Heart right ventricle (tissue), 16 donors: ENCODE measurements at regions not wholly inside any gene's neighbourhood (a gene's known extent, or its start where the extent isn't known, plus 50 kb on each side); places are given as distances from the start of the nearest gene placed in this dataset.
"Not testable (repeated sequence)": the region's sequence is repeated elsewhere in the genome, so short reads cannot be mapped to it uniquely, and the experiment has no call there.

Source experiments
- ATAC-seq, 8 donors: fragments of 200-7000 bp; cut with Tn5 transposase; one replicate each; pipeline ENCODE4 v1.9.1; 2020; ENCODE audit warnings: mild to moderate bottlenecking in 8 of 8, moderate library complexity in 8 of 8, moderate number of reproducible peaks in 1 of 8
- DNase-seq, 2 donors: peaks; one replicate each; pipeline ENCODE4 v3.0.0-alpha.2; 2020
- H3K27ac ChIP-seq, 10 donors: fragments of 200-600 bp; sonication (generic) in 2 of 10; one replicate each; pipeline versions ENCODE4 v1.5.0 to v1.8.0; 2020 to 2022; ENCODE audit warnings: mild to moderate bottlenecking in 3 of 10
- H3K27me3 ChIP-seq, 7 donors: fragments of 200-600 bp; one replicate each; pipeline ENCODE4 v1.8.0; 2021 to 2022; ENCODE audit warnings: mild to moderate bottlenecking in 2 of 7
- H3K36me3 ChIP-seq, 9 donors: fragments of 200-600 bp; sonication (generic) in 1 of 9; one replicate each; pipeline versions ENCODE4 v1.5.0 to v1.8.0; 2020 to 2022; ENCODE audit warnings: mild to moderate bottlenecking in 2 of 9
- H3K4me1 ChIP-seq, 9 donors: fragments of 200-600 bp; sonication (generic) in 1 of 9; one replicate each; pipeline versions ENCODE4 v1.5.0 to v1.8.0; 2020 to 2022; ENCODE audit warnings: mild to moderate bottlenecking in 4 of 9
- H3K4me3 ChIP-seq, 10 donors: fragments of 200-600 bp; sonication (generic) in 2 of 10; one replicate each; pipeline versions ENCODE4 v1.5.0 to v1.8.0; 2020 to 2022; ENCODE audit warnings: mild to moderate bottlenecking in 7 of 10, moderate library complexity in 2 of 10
- H3K9me3 ChIP-seq, 11 donors: fragments of 200-600 bp in 10 of 11; sonication (generic) in 2 of 11; one replicate each; pipeline versions ENCODE4 v1.5.0 to v1.8.0; 2013 to 2022; ENCODE audit warnings: mild to moderate bottlenecking in 2 of 11, control low read depth in 1 of 11, moderate library complexity in 1 of 11
- CTCF ChIP-seq, 9 donors: fragments of 200-600 bp; sonication (generic) in 2 of 9; IDR thresholded peaks; one replicate each; pipeline versions ENCODE4 v1.5.0 to v1.8.0; 2021 to 2022; ENCODE audit warnings: antibody characterized with exemption in 9 of 9, mild to moderate bottlenecking in 5 of 9, moderate library complexity in 1 of 9
- WGBS, 2 donors: extraction: QIAGEN DNeasy Blood & Tissue Kit; methylation state at CpG; one replicate each; pipeline ENCODE4 v1.1.7; 2013; ENCODE audit warnings: inconsistent platforms in 1 of 2; 5-methylcytosine and 5-hydroxymethylcytosine counted together
- intact Hi-C, 10 donors: fragments of 100-400 bp; cut with DNase I; formaldehyde crosslinking; loops; one replicate each; pipeline versions ENCODE4 v1.11.1 to v1.14.2; 2022
- donor health status: Arrhythmogenic right ventricular cardiomyopathy.
- donor health status: ischemic (EF 13 %, LVEDD 7.1; RV severe dilation, severe dysfunction).
- donor health status: healthy with polysubstance abuse.
- donor health status: DM: no; HTN: yes; CAD: no.
- donor health status: DM: no; HTN: no; CAD: no.
- donor health status: ischemic (EF 25% LVEDD 6.9; RV normal size, moderate dysfunction).
- donor health status: ischemic (EF 25% LVEDD 5.7; RV mildly dilated, moderate dysfunction).
- donor health status: healthy.
- donor health status: DM: yes; HTN: yes; CAD: no.
- donor health status: Ischemic cardiomyopathy.
- donor health status: ischemic (EF 35%, LVEDD 5.7; RV mildly dilated, moderate dysfunction).
- donor health status: nonischemic (EF 11% LVEDD 7.7; RV severe dilation, severe dysfunction).
- donor health status: DM: yes; HTN: yes; CAD: no.
- donor health status: PGD.
- donor health status: ischemic (EF 29% LVEDD 5.4; RV normal size, mild dysfunction).
- donor health status: nonischemic (EF 23%, LVEDD 6.1; RV moderate dilation, normal function).

- no peaks in the 10 kb centered on the region for H3K4me1 ChIP-seq
- H3K4me3 ChIP-seq: no peak overlapping the region
- ATAC-seq (no peak), DNase-seq (no peak)
- H3K27ac ChIP-seq: no peak overlapping the region
- H3K27me3 ChIP-seq: no peaks in the 10 kb centered on the region
- H3K36me3 ChIP-seq: no peaks in the 10 kb centered on the region
- TF ChIP-seq CTCF (IDR thresholded peaks at IDR 0.05): no peak
- no peaks in the 10 kb centered on the region for H3K9me3 ChIP-seq
- intact Hi-C loops: no loop called here
Observed at GRCh38 chr3:170680593-170680992, 94.7 kb upstream of the SLC7A14 start.

GRCh38 chr3:170679190-170679589 is 93.3 kb upstream of the SLC7A14 start:
- Histone ChIP-seq H3K4me3 (no peak overlapping the region), H3K9me3 (no peaks in the 10 kb centered on the region), H3K36me3 (no peaks in the 10 kb centered on the region), H3K27ac (no peak overlapping the region), H3K27me3 (no peaks in the 10 kb centered on the region), H3K4me1 (no peaks in the 10 kb centered on the region)
- no peak for TF ChIP-seq CTCF (IDR thresholded peaks at IDR 0.05)
- intact Hi-C loops: no loop called here
- 87 to 91% methylated on average over 3 of the region's 3 CpGs for WGBS, 2 donors
- DNase-seq (no peak), ATAC-seq (no peak)

GRCh38 chr3:170670504-170670903 is 84.6 kb upstream of the SLC7A14 start:
- Histone ChIP-seq H3K27ac (no peak overlapping the region), H3K36me3 (no peaks in the 10 kb centered on the region), H3K9me3 (peaks cover 0 to 8% (median 0%) of the 10 kb centered on the region in 11 donors), H3K27me3 (no peaks in the 10 kb centered on the region), H3K4me3 (no peak overlapping the region), H3K4me1 (no peaks in the 10 kb centered on the region)
- DNase-seq (no peak), ATAC-seq (no peak)
- intact Hi-C loops: no loop called here
- no peak for TF ChIP-seq CTCF (IDR thresholded peaks at IDR 0.05)

GRCh38 chr3:170662986-170663385 is 77.1 kb upstream of the SLC7A14 start:
- H3K4me1 ChIP-seq, DNase-seq, intact Hi-C loops, H3K36me3 ChIP-seq, ATAC-seq, H3K4me3 ChIP-seq, H3K27me3 ChIP-seq, H3K27ac ChIP-seq, H3K9me3 ChIP-seq: not testable (repeated sequence)
- 86 to 95% methylated on average over 3 of the region's 3 CpGs for WGBS, 2 donors

- Histone ChIP-seq H3K4me3 (no peak overlapping the region), H3K9me3 (peaks cover 0 to 5% (median 0%) of the 10 kb centered on the region in 11 donors), H3K4me1 (no peaks in the 10 kb centered on the region), H3K27me3 (peaks cover 0 to 5% (median 0%) of the 10 kb centered on the region in 7 donors), H3K27ac (no peak overlapping the region), H3K36me3 (no peaks in the 10 kb centered on the region)
- WGBS, 2 donors: 60 to 61% methylated on average over 5 of the region's 5 CpGs
- intact Hi-C loops: no loop called here
- ATAC-seq (peak in 2 of 8 donors; percentile 20 to 24), DNase-seq (no peak)
- TF ChIP-seq CTCF (IDR thresholded peaks at IDR 0.05): no peak
Observed at GRCh38 chr3:170660139-170660538, 74.3 kb upstream of the SLC7A14 start.
